Natural killer cell (primary cell): ENCODE measurements at regions not wholly inside any gene's neighbourhood (a gene's known extent, or its start where the extent isn't known, plus 50 kb on each side); places are given as distances from the start of the nearest gene placed in this dataset.

ENCODE experiments used
- ATAC-seq, 3 donors: fragments of 150-1000 bp in 2 of 3; fragments of 200-7000 bp in 1 of 3; cut with Tn5 transposase; 1 replicate in 1 of 3; 2 replicates in 2 of 3; pipeline ENCODE4 v1.10.0; 2021; ENCODE audit warnings: mild to moderate bottlenecking in 2 of 3, moderate library complexity in 2 of 3
- DNase-seq, 2 donors: peaks; one replicate each; pipeline versions ENCODE4 v3.0.0 to v3.0.0-alpha.2; 2013 to 2021; ENCODE audit warnings: mixed read lengths in 1 of 2
- H3K27ac ChIP-seq: one replicate; pipeline ENCODE4 v1.5.1; 2013; ENCODE audit warnings: mild to moderate bottlenecking, low read length
- H3K27me3 ChIP-seq: one replicate; pipeline ENCODE4 v1.6.1; 2013; ENCODE audit warnings: low read length; ENCODE audit not compliant: control insufficient read depth, insufficient read depth
- H3K36me3 ChIP-seq: one replicate; pipeline ENCODE4 v1.6.1; 2013; ENCODE audit warnings: low read length; ENCODE audit not compliant: control insufficient read depth, insufficient read depth
- H3K4me1 ChIP-seq: one replicate; pipeline ENCODE4 v1.6.1; 2013; ENCODE audit warnings: low read length; ENCODE audit not compliant: control insufficient read depth, insufficient read depth
- H3K4me3 ChIP-seq: one replicate; pipeline ENCODE4 v1.5.1; 2013; ENCODE audit warnings: low read length
- H3K9me3 ChIP-seq: one replicate; pipeline ENCODE4 v1.6.1; 2013; ENCODE audit warnings: low read length; ENCODE audit not compliant: control insufficient read depth, insufficient read depth
- H3K27ac Mint-ChIP-seq, 2 donors: one replicate each; pipeline ENCODE4 v1.8.0; 2022; ENCODE audit warnings: mild to moderate bottlenecking in 2 of 2, mixed read lengths in 2 of 2, moderate library complexity in 1 of 2
- H3K27me3 Mint-ChIP-seq, 2 donors: one replicate each; pipeline ENCODE4 v1.8.0; 2022; ENCODE audit warnings: low read depth in 2 of 2, mixed read lengths in 2 of 2
- H3K36me3 Mint-ChIP-seq: one replicate; pipeline ENCODE4 v1.8.0; 2022; ENCODE audit warnings: mixed read lengths
- H3K4me1 Mint-ChIP-seq, 2 donors: one replicate each; pipeline ENCODE4 v1.8.0; 2022; ENCODE audit warnings: mixed read lengths in 2 of 2
- H3K4me3 Mint-ChIP-seq: one replicate; pipeline ENCODE4 v1.8.0; 2022; ENCODE audit warnings: mild to moderate bottlenecking, moderate library complexity, mixed read lengths
- H3K9me3 Mint-ChIP-seq, 2 donors: one replicate each; pipeline ENCODE4 v1.8.0; 2022; ENCODE audit warnings: mixed read lengths in 2 of 2
- WGBS: methylation state at CpG from one replicate; pipeline ENCODE4 v1.1.7; 2013; ENCODE audit warnings: missing lambda C conversion rate; ENCODE audit not compliant: insufficient coverage; 5-methylcytosine and 5-hydroxymethylcytosine counted together
- intact Hi-C: fragments of 100-400 bp; cut with micrococcal nuclease; formaldehyde crosslinking; loops from one replicate; pipeline ENCODE4 v1.14.2; 2022
- TF ChIP-seq, protein P1 (sequence below): fragments of 200-600 bp; IDR thresholded peaks from one replicate; pipeline ENCODE4 v1.8.0; 2022; ENCODE audit warnings: antibody characterized with exemption

DNA sequence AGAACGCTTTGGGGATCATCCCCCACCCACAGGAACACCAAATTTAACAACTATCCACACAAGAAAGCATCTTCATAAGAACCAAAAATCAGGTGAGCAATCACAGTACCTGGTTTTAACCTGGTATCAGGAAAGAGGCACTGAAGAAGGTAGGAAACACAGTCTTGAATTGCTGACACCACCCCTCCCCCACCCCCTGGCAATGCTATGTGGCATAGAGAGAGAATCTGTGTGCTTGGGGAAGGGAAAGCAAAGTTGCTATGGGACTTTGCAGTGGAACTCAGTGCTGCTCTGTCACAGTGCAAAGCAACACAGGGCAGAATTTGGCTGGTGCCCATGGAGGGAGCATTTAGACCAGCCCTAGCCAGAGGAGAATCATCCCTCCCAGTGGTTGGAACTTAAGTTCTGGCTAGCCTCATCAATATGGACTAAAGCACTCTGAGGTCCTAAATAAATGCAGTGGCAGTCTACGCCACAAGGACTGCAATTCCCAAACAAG lies 565.5 kb downstream of the EPM2A start:
- WGBS, result 89% methylated on average over 2 of the region's 2 CpGs
- peaks cover 0 to 3% of the 10 kb centered on the region in 2 donors for H3K9me3 Mint-ChIP-seq
- H3K36me3 ChIP-seq, result no peaks in the 10 kb centered on the region
- H3K27ac ChIP-seq, result no peak overlapping the region
- H3K36me3 Mint-ChIP-seq, result no peaks in the 10 kb centered on the region
- DNase-seq (no peak), ATAC-seq (no peak)
- peaks cover 0 to 18% of the 10 kb centered on the region in 2 donors for H3K27me3 Mint-ChIP-seq
- no peaks in the 10 kb centered on the region for H3K27me3 ChIP-seq
- H3K4me3 Mint-ChIP-seq, result no peak overlapping the region
- no peak overlapping the region for H3K4me3 ChIP-seq
- no peak overlapping the region for H3K27ac Mint-ChIP-seq
- H3K9me3 ChIP-seq, result no peaks in the 10 kb centered on the region
- intact Hi-C loops, result no loop called here
- no peaks in the 10 kb centered on the region for H3K4me1 Mint-ChIP-seq
- TF ChIP-seq, protein P1, sequence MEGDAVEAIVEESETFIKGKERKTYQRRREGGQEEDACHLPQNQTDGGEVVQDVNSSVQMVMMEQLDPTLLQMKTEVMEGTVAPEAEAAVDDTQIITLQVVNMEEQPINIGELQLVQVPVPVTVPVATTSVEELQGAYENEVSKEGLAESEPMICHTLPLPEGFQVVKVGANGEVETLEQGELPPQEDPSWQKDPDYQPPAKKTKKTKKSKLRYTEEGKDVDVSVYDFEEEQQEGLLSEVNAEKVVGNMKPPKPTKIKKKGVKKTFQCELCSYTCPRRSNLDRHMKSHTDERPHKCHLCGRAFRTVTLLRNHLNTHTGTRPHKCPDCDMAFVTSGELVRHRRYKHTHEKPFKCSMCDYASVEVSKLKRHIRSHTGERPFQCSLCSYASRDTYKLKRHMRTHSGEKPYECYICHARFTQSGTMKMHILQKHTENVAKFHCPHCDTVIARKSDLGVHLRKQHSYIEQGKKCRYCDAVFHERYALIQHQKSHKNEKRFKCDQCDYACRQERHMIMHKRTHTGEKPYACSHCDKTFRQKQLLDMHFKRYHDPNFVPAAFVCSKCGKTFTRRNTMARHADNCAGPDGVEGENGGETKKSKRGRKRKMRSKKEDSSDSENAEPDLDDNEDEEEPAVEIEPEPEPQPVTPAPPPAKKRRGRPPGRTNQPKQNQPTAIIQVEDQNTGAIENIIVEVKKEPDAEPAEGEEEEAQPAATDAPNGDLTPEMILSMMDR, result no peak
- no peaks in the 10 kb centered on the region for H3K4me1 ChIP-seq

DNA sequence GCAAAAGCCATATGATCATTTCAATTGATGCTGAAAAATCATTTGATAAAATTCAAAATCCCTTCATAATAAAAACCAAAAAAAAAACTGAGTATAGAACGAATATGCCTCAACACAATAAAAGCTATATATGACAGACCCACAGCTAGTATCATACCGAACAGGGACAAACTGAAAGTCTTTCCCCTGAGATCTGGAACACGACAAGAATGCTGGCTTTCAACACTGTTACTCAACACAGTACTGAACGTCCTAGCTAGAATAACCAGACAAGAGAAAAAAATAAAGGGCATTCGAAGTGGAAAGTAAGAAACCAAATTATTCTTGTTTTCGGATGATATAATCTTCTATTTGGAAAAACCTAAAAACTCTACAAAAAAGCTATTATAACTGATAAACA lies 559.9 kb downstream of the EPM2A start:
- no peaks in the 10 kb centered on the region for H3K9me3 ChIP-seq
- Mint-ChIP-seq H3K27me3 (peaks cover 0 to 12% of the 10 kb centered on the region in 2 donors), H3K4me1 (no peaks in the 10 kb centered on the region), H3K36me3 (no peaks in the 10 kb centered on the region), H3K4me3 (no peak overlapping the region), H3K9me3 (peaks cover 2 to 3% of the 10 kb centered on the region in 2 donors), H3K27ac (no peak overlapping the region)
- DNase-seq (no peak), ATAC-seq (no peak)
- no peak overlapping the region for H3K27ac ChIP-seq
- WGBS, result 95% methylated on average over 4 of the region's 6 CpGs
- H3K36me3 ChIP-seq, result no peaks in the 10 kb centered on the region
- intact Hi-C loops, result no loop called here
- no peaks in the 10 kb centered on the region for H3K27me3 ChIP-seq
- no peak overlapping the region for H3K4me3 ChIP-seq
- H3K4me1 ChIP-seq, result no peaks in the 10 kb centered on the region
- TF ChIP-seq, protein P1, result no peak

DNA sequence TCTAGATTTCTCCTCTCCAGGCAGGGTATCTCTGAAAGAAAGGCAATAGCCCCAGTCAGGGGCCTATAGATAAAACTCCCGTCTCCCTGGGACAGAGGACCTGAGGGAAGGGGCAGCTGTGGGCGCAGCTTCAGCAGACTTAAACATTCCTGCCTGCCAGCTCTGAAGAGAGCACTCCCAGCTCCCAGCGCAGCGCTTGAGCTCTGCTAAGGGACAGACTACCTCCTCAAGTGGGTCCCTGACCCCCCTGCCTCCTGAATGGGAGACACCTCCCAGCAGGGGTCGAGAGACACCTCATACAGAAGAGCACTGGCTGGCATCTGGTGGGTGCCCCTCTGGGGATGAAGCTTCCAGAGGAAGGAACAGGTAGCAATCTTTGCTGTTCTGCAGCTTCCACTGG lies 556.9 kb downstream of the EPM2A start:
- Histone ChIP-seq H3K9me3 (no peaks in the 10 kb centered on the region), H3K27ac (no peak overlapping the region), H3K4me3 (no peak overlapping the region), H3K4me1 (no peaks in the 10 kb centered on the region), H3K27me3 (no peaks in the 10 kb centered on the region), H3K36me3 (no peaks in the 10 kb centered on the region)
- H3K36me3 Mint-ChIP-seq, result no peaks in the 10 kb centered on the region
- H3K4me3 Mint-ChIP-seq, result no peak overlapping the region
- no peaks in the 10 kb centered on the region for H3K27me3 Mint-ChIP-seq
- peaks cover 0 to 5% of the 10 kb centered on the region in 2 donors for H3K9me3 Mint-ChIP-seq
- H3K4me1 Mint-ChIP-seq, result no peaks in the 10 kb centered on the region
- intact Hi-C loops, result no loop called here
- DNase-seq (no peak), ATAC-seq (no peak)
- no peak overlapping the region for H3K27ac Mint-ChIP-seq
- 81% methylated on average over 5 of the region's 5 CpGs for WGBS
- TF ChIP-seq, protein P1, result no peak

DNA sequence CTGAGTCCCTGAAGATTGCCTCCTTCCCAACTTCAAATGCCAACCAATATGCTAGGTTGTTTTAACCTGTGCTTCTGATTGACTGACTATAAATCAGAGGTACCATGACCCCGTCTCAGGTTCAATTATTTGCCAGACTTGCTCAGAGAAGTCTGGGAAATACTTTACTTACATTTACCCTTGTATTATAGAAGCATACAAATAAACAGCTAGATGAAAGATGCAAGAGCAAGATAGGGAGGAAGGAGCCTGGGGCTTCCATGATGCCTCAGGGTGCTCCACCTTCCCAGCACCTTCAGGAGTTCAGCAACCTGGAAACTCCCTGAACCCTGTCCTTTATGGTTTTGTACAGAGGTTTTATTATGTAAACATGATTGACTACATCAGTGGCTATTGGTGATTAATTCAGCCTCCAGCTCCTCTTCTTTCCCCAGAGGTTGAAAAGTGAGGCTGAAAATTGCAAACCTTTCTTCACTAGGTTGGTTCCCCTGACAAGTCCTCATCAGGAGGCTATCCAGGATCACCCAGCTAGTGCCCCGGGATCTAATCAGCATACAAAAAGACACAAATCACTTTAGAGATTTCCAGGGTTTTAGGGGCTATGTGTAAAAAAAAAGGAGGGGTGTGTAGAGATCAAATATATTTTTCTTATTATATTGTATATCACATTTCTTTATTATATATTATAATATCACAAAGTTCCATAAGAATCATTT lies 547.7 kb downstream of the EPM2A start:
- no peak for ATAC-seq
- TF ChIP-seq, protein P1, result no peak

More for the DNA sequence above, 547.7 kb downstream of the EPM2A start:
- H3K4me1 ChIP-seq, result no peaks in the 10 kb centered on the region
- no peak overlapping the region for H3K27ac Mint-ChIP-seq
- no peaks in the 10 kb centered on the region for H3K36me3 ChIP-seq
- no peak overlapping the region for H3K27ac ChIP-seq
- H3K27me3 Mint-ChIP-seq, result no peaks in the 10 kb centered on the region
- DNase-seq, result no peak
- H3K4me3 Mint-ChIP-seq, result no peak overlapping the region
- H3K9me3 Mint-ChIP-seq, result no peaks in the 10 kb centered on the region
- H3K36me3 Mint-ChIP-seq, result no peaks in the 10 kb centered on the region
- no peak overlapping the region for H3K4me3 ChIP-seq
- intact Hi-C loops, result no loop called here
- H3K9me3 ChIP-seq, result no peaks in the 10 kb centered on the region
- H3K4me1 Mint-ChIP-seq, result no peaks in the 10 kb centered on the region
- 67% methylated on average over 1 of the region's 2 CpGs for WGBS
- no peaks in the 10 kb centered on the region for H3K27me3 ChIP-seq
